ENCODE measurements at regions not wholly inside any gene's neighbourhood (a gene's known extent, or its start where the extent isn't known, plus 50 kb on each side); places are given as distances from the start of the nearest gene placed in this dataset.

- H3K27me3 ChIP-seq, result no peaks in the 10 kb centered on the region
- no peak for TF ChIP-seq POLR2A (IDR thresholded peaks at IDR 0.05)
- no peak for TF ChIP-seq CTCF (IDR thresholded peaks at IDR 0.05)
- ATAC-seq (no peak), DNase-seq (no peak)
- no peaks in the 10 kb centered on the region for H3K36me3 ChIP-seq (replicated peaks in 1 of 2; ENCODE audit: insufficient read depth in 1 of 2, low read depth in 2 of 2)
- WGBS, 2 donors, result 52 to 62% methylated on average over 9 of the region's 9 CpGs
- intact Hi-C loops (cut with DNase I), result no loop called here
- no peak overlapping the region for H3K27ac ChIP-seq
- H3K4me3 ChIP-seq, result no peak overlapping the region
- peaks cover 7% of the 10 kb centered on the region for H3K4me1 ChIP-seq
- no peaks in the 10 kb centered on the region for H3K9me3 ChIP-seq
Observed at GRCh38 chr15:78691167-78691850, 50.3 kb upstream of the CHRNB4 start.

Data from body of pancreas (tissue), 4 donors.